HepG2 (cell line): ENCODE measurements at regions not wholly inside any gene's neighbourhood (a gene's known extent, or its start where the extent isn't known, plus 50 kb on each side); places are given as distances from the start of the nearest gene placed in this dataset.

ENCODE experiments used
- ASH2L ChIP-seq: fragments of 300-600, 200-600 bp; sonication (generic); IDR thresholded peaks from 2 replicates; pipeline ENCODE4 v1.7.0; 2017; ENCODE audit warnings: low read depth, mild to moderate bottlenecking, moderate library complexity, mixed read lengths, low read length; ENCODE audit not compliant: insufficient read length
- CENPX ChIP-seq: sonication (generic); formaldehyde crosslinking; IDR thresholded peaks from 2 replicates; pipeline ENCODE4 v1.9.0; 2021; ENCODE audit warnings: mild to moderate bottlenecking, missing genetic modification reagents, moderate library complexity
- NONO ChIP-seq, 2 experiments: fragments of 450-650 bp in 1 of 2; sonication (generic) in 1 of 2; formaldehyde crosslinking in 1 of 2; IDR thresholded peaks in 1 of 2; conservative IDR thresholded peaks in 1 of 2; 2 replicates each; pipeline versions ENCODE4 v1.6.1 to v1.8.0; 2017 to 2022; ENCODE audit warnings: mild to moderate bottlenecking in 1 of 2, missing genetic modification reagents in 1 of 2, moderate library complexity in 1 of 2
- POLR2A ChIP-seq, 2 experiments: IDR thresholded peaks; 2 replicates each; pipeline ENCODE4 v1.6.1; 2011; ENCODE audit warnings: low read depth in 2 of 2, low read length in 2 of 2, mild to moderate bottlenecking in 1 of 2, moderate library complexity in 1 of 2; ENCODE audit not compliant: insufficient read depth in 1 of 2

GRCh38 chr1:37338658-37339057 lies 135.7 kb upstream of the ZC3H12A start:
- no peak for TF ChIP-seq CENPX (CRISPR knock-in tag)
- TF ChIP-seq POLR2A (IDR thresholded peaks at IDR 0.05; ENCODE audit: insufficient read depth in 1 of 2, low read depth in 2 of 2, low read length in 2 of 2): no peak
- TF ChIP-seq ASH2L: no peak
- no peak for TF ChIP-seq NONO (IDR thresholded peaks at IDR 0.05)
- TF ChIP-seq NONO (CRISPR knock-in tag; conservative IDR thresholded peaks at IDR 0.05): no peak
